ENCODE measurements at regions not wholly inside any gene's neighbourhood (a gene's known extent, or its start where the extent isn't known, plus 50 kb on each side); places are given as distances from the start of the nearest gene placed in this dataset.

GRCh38 chr13:105135852-105136615 lies 1399.4 kb downstream of the EFNB2 start:
- DNase-seq (ENCODE audit: low spot score): no peak

GRCh38 chr13:105127732-105128131 lies 1407.7 kb downstream of the EFNB2 start:
- no peak for DNase-seq (ENCODE audit: low spot score)

- DNase-seq (ENCODE audit: low spot score): no peak
Measured at GRCh38 chr13:105121221-105121620, 1414.2 kb downstream of the EFNB2 start.

GRCh38 chr13:105118426-105118985 lies 1417.0 kb downstream of the EFNB2 start:
- no peak for DNase-seq (ENCODE audit: low spot score)

GRCh38 chr13:105116966-105117365 lies 1418.5 kb downstream of the EFNB2 start:
- DNase-seq (ENCODE audit: low spot score): no peak

GRCh38 chr13:105112561-105112960 lies 1422.9 kb downstream of the EFNB2 start:
- DNase-seq (ENCODE audit: low spot score): no peak

GRCh38 chr13:105107781-105108180 lies 1427.7 kb downstream of the EFNB2 start:
- no peak for DNase-seq (ENCODE audit: low spot score)

- DNase-seq (ENCODE audit: low spot score): no peak
Measured at GRCh38 chr13:105105471-105105870, 1430.0 kb downstream of the EFNB2 start.

GRCh38 chr13:105097521-105097920 lies 1437.9 kb downstream of the EFNB2 start:
- no peak for DNase-seq (ENCODE audit: low spot score)

- DNase-seq (ENCODE audit: low spot score): no peak
Measured at GRCh38 chr13:105089858-105090643, 1445.4 kb downstream of the EFNB2 start.

- no peak for DNase-seq (ENCODE audit: low spot score)
Measured at GRCh38 chr13:105087945-105088344, 1447.5 kb downstream of the EFNB2 start.

GRCh38 chr13:105084931-105085330 lies 1450.5 kb downstream of the EFNB2 start:
- no peak for DNase-seq (ENCODE audit: low spot score)

- no peak for DNase-seq (ENCODE audit: low spot score)
Measured at GRCh38 chr13:105083992-105084391, 1451.5 kb downstream of the EFNB2 start.

- DNase-seq (ENCODE audit: low spot score): no peak
Measured at GRCh38 chr13:105074755-105075154, 1460.7 kb downstream of the EFNB2 start.

- DNase-seq (ENCODE audit: low spot score): no peak
Measured at GRCh38 chr13:105073041-105073440, 1462.4 kb downstream of the EFNB2 start.

- DNase-seq (ENCODE audit: low spot score): no peak
Measured at GRCh38 chr13:105070452-105070851, 1465.0 kb downstream of the EFNB2 start.

- no peak for DNase-seq (ENCODE audit: low spot score)
Measured at GRCh38 chr13:105069106-105069505, 1466.4 kb downstream of the EFNB2 start.

- no peak for DNase-seq (ENCODE audit: low spot score)
Measured at GRCh38 chr13:105063676-105064075, 1471.8 kb downstream of the EFNB2 start.

GRCh38 chr13:105059786-105060185 lies 1475.7 kb downstream of the EFNB2 start:
- no peak for DNase-seq (ENCODE audit: low spot score)

GRCh38 chr13:105058517-105058916 lies 1476.9 kb downstream of the EFNB2 start:
- DNase-seq (ENCODE audit: low spot score): no peak

GRCh38 chr13:105052711-105053110 lies 1482.8 kb downstream of the EFNB2 start:
- DNase-seq (ENCODE audit: low spot score): no peak

GRCh38 chr13:105050686-105051085 lies 1484.8 kb downstream of the EFNB2 start:
- no peak for DNase-seq (ENCODE audit: low spot score)

GRCh38 chr13:105048677-105049076 lies 1486.8 kb downstream of the EFNB2 start:
- no peak for DNase-seq (ENCODE audit: low spot score)
